ENCODE measurements at regions not wholly inside any gene's neighbourhood (a gene's known extent, or its start where the extent isn't known, plus 50 kb on each side); places are given as distances from the start of the nearest gene placed in this dataset.

- TF ChIP-seq CTCF (IDR thresholded peaks at IDR 0.05; ENCODE audit: poor library complexity) = no peak
- TF ChIP-seq EZH2 (IDR thresholded peaks at IDR 0.05; ENCODE audit: borderline replicate concordance) = no peak
These were observed 179.2 kb downstream of the DUSP6 start for GRCh38 chr12:89173096-89173495.

All from hepatocyte (in vitro differentiated cells).